CD14-positive monocyte (primary cell): ENCODE measurements at regions not wholly inside any gene's neighbourhood (a gene's known extent, or its start where the extent isn't known, plus 50 kb on each side); places are given as distances from the start of the nearest gene placed in this dataset.

Source experiments
- DNase-seq, 3 donors: peaks; one replicate each; pipeline ENCODE4 v3.0.0-alpha.2; 2011 to 2022
- H2AFZ ChIP-seq: 2 replicates; pipeline ENCODE4 v1.6.0; 2012; ENCODE audit warnings: mild to moderate bottlenecking, low read depth, low read length, inconsistent platforms; ENCODE audit not compliant: insufficient read depth, poor library complexity, severe bottlenecking
- H3K27ac ChIP-seq, 2 donors: 1 replicate in 1 of 2; 2 replicates in 1 of 2; pipeline ENCODE4 v1.5.1; 2012 to 2013; ENCODE audit warnings: low read length in 2 of 2, control low read depth in 1 of 2, inconsistent platforms in 1 of 2, low read depth in 1 of 2, mild to moderate bottlenecking in 1 of 2
- H3K27me3 ChIP-seq, 2 donors: one replicate each; pipeline versions ENCODE4 v1.6.0 to v1.6.1; 2011 to 2013; ENCODE audit warnings: low read length in 2 of 2; ENCODE audit not compliant: control insufficient read depth in 2 of 2, insufficient read depth in 2 of 2
- H3K36me3 ChIP-seq, 2 donors: replicated peaks in 1 of 2; 1 replicate in 1 of 2; 2 replicates in 1 of 2; pipeline versions ENCODE4 v1.5.1 to v1.6.1; 2012 to 2013; ENCODE audit warnings: low read length in 2 of 2, control low read depth in 1 of 2, inconsistent platforms in 1 of 2, mild to moderate bottlenecking in 1 of 2; ENCODE audit not compliant: insufficient read depth in 2 of 2, control insufficient read depth in 1 of 2
- H3K4me1 ChIP-seq, 2 donors: 1 replicate in 1 of 2; 2 replicates in 1 of 2; pipeline versions ENCODE4 v1.5.1 to v1.6.1; 2012 to 2013; ENCODE audit warnings: low read length in 2 of 2, control low read depth in 1 of 2, inconsistent platforms in 1 of 2, mild to moderate bottlenecking in 1 of 2, moderate library complexity in 1 of 2; ENCODE audit not compliant: insufficient read depth in 2 of 2, control insufficient read depth in 1 of 2
- H3K4me2 ChIP-seq: replicated peaks from 2 replicates; pipeline ENCODE3; 2012; ENCODE audit warnings: low read length, moderate library complexity, mild to moderate bottlenecking; ENCODE audit not compliant: poor library complexity, severe bottlenecking; ENCODE audit errors: extremely low read depth
- H3K4me3 ChIP-seq, 3 experiments: fragments of 200-600 bp in 1 of 3; sonication (generic) in 1 of 3; replicated peaks in 1 of 3; 1 replicate in 2 of 3; 2 replicates in 1 of 3; pipeline ENCODE4 v1.5.1; 2011 to 2013; ENCODE audit warnings: low read length in 3 of 3, mild to moderate bottlenecking in 3 of 3, control low read depth in 2 of 3, low read depth in 2 of 3, inconsistent platforms in 1 of 3, moderate library complexity in 1 of 3
- H3K79me2 ChIP-seq: 2 replicates; pipeline ENCODE4 v1.6.0; 2012; ENCODE audit warnings: mild to moderate bottlenecking, control low read depth, inconsistent platforms, low read length, moderate library complexity; ENCODE audit not compliant: insufficient read depth
- H3K9ac ChIP-seq: 2 replicates; pipeline ENCODE4 v1.6.0; 2017; ENCODE audit warnings: low read length, mild to moderate bottlenecking; ENCODE audit not compliant: insufficient read depth, poor library complexity, severe bottlenecking
- H3K9me3 ChIP-seq, 2 donors: replicated peaks in 1 of 2; 1 replicate in 1 of 2; 2 replicates in 1 of 2; pipeline versions ENCODE4 v1.5.1 to v1.6.1; 2012 to 2013; ENCODE audit warnings: low read length in 2 of 2, control low read depth in 1 of 2; ENCODE audit not compliant: control insufficient read depth in 1 of 2, insufficient read depth in 1 of 2
- H4K20me1 ChIP-seq: 2 replicates; pipeline ENCODE4 v1.6.0; 2012; ENCODE audit warnings: mild to moderate bottlenecking, low read length, control low read depth, moderate library complexity; ENCODE audit not compliant: insufficient read depth
- H3K27ac Mint-ChIP-seq, 7 donors: one replicate each; pipeline ENCODE4 v1.8.0; 2020; ENCODE audit warnings: mild to moderate bottlenecking in 7 of 7, mixed read lengths in 7 of 7, moderate library complexity in 6 of 7, inconsistent platforms in 2 of 7
- H3K27me3 Mint-ChIP-seq, 3 donors: one replicate each; pipeline ENCODE4 v1.8.0; 2021 to 2022; ENCODE audit warnings: low read depth in 3 of 3, mild to moderate bottlenecking in 3 of 3, mixed read lengths in 3 of 3, moderate library complexity in 3 of 3, inconsistent platforms in 1 of 3
- H3K36me3 Mint-ChIP-seq, 2 donors: one replicate each; pipeline ENCODE4 v1.8.0; 2020; ENCODE audit warnings: mixed read lengths in 2 of 2, inconsistent platforms in 1 of 2, mild to moderate bottlenecking in 1 of 2
- H3K4me1 Mint-ChIP-seq: one replicate; pipeline ENCODE4 v1.8.0; 2020; ENCODE audit warnings: mild to moderate bottlenecking, mixed read lengths
- H3K4me3 Mint-ChIP-seq, 2 donors: one replicate each; pipeline ENCODE4 v1.8.0; 2020; ENCODE audit warnings: mild to moderate bottlenecking in 2 of 2, mixed read lengths in 2 of 2, moderate library complexity in 1 of 2
- H3K9me3 Mint-ChIP-seq, 7 donors: one replicate each; pipeline ENCODE4 v1.8.0; 2020 to 2022; ENCODE audit warnings: mixed read lengths in 7 of 7, mild to moderate bottlenecking in 6 of 7, moderate library complexity in 6 of 7, inconsistent platforms in 2 of 7
- WGBS: methylation state at CpG from one replicate; pipeline ENCODE4 v1.1.5; 2013; ENCODE audit warnings: missing lambda C conversion rate; ENCODE audit not compliant: insufficient coverage; 5-methylcytosine and 5-hydroxymethylcytosine counted together
- intact Hi-C, 2 donors: fragments of 100-400 bp; cut with micrococcal nuclease; formaldehyde crosslinking; loops; one replicate each; pipeline versions ENCODE4 v1.15.0 to v1.15.1; 2023
- TF ChIP-seq, protein P1 (sequence below): fragments of 200-600 bp; IDR thresholded peaks from one replicate; pipeline ENCODE4 v1.8.0; 2022; ENCODE audit warnings: antibody characterized with exemption, mild to moderate bottlenecking

DNA sequence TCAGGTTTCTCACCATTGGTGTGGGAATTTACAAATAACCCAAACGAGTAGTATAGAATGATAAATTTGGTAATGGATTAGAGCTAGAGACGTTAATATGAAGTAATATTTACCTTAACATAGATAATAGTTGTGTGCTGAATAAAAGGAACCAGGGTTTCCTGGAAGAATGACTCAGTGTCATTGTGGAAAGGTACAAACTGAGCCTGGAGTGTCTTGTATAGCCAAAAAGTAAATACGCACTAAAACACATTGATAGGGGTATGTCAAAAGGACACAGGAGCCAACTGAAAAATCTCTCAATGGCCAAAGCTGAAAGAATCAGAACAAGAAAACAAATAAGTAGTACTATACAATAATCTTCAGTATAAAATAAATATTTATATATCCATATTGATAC is 363.5 kb downstream of the SLCO4C1 start:
- H3K36me3 Mint-ChIP-seq: no peaks in the 10 kb centered on the region
- no CpG with 5 or more reads among the region's 3 CpGs for WGBS
- H3K9me3 Mint-ChIP-seq: no peaks in the 10 kb centered on the region
- H2AFZ ChIP-seq: no peak overlapping the region
- TF ChIP-seq, protein P1, sequence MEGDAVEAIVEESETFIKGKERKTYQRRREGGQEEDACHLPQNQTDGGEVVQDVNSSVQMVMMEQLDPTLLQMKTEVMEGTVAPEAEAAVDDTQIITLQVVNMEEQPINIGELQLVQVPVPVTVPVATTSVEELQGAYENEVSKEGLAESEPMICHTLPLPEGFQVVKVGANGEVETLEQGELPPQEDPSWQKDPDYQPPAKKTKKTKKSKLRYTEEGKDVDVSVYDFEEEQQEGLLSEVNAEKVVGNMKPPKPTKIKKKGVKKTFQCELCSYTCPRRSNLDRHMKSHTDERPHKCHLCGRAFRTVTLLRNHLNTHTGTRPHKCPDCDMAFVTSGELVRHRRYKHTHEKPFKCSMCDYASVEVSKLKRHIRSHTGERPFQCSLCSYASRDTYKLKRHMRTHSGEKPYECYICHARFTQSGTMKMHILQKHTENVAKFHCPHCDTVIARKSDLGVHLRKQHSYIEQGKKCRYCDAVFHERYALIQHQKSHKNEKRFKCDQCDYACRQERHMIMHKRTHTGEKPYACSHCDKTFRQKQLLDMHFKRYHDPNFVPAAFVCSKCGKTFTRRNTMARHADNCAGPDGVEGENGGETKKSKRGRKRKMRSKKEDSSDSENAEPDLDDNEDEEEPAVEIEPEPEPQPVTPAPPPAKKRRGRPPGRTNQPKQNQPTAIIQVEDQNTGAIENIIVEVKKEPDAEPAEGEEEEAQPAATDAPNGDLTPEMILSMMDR: no peak
- no peak overlapping the region for H3K9ac ChIP-seq
- H3K4me3 ChIP-seq: no peak overlapping the region
- no peaks in the 10 kb centered on the region for H4K20me1 ChIP-seq
- no peaks in the 10 kb centered on the region for H3K79me2 ChIP-seq
- H3K4me2 ChIP-seq: no peak overlapping the region
- no peak for DNase-seq
- intact Hi-C loops: no loop called here
- H3K27me3 Mint-ChIP-seq: peaks cover 0 to 3% (median 0%) of the 10 kb centered on the region in 3 donors
- no peaks in the 10 kb centered on the region for H3K27me3 ChIP-seq
- no peaks in the 10 kb centered on the region for H3K4me1 ChIP-seq
- no peaks in the 10 kb centered on the region for H3K36me3 ChIP-seq
- no peaks in the 10 kb centered on the region for H3K9me3 ChIP-seq
- no peak overlapping the region for H3K4me3 Mint-ChIP-seq
- H3K27ac Mint-ChIP-seq: no peak overlapping the region
- H3K27ac ChIP-seq: no peak overlapping the region
- H3K4me1 Mint-ChIP-seq: no peaks in the 10 kb centered on the region

GRCh38 chr5:101929628-101930027 is 366.5 kb downstream of the SLCO4C1 start:
- no peak overlapping the region for H2AFZ ChIP-seq
- H3K4me3 Mint-ChIP-seq: no peak overlapping the region
- H3K27me3 Mint-ChIP-seq: no peaks in the 10 kb centered on the region
- H4K20me1 ChIP-seq: no peaks in the 10 kb centered on the region
- H3K27ac Mint-ChIP-seq: no peak overlapping the region
- H3K4me1 ChIP-seq: no peaks in the 10 kb centered on the region
- TF ChIP-seq, protein P1: no peak
- DNase-seq: no peak
- no peaks in the 10 kb centered on the region for H3K79me2 ChIP-seq
- no peak overlapping the region for H3K4me2 ChIP-seq
- no peaks in the 10 kb centered on the region for H3K27me3 ChIP-seq
- no peaks in the 10 kb centered on the region for H3K9me3 ChIP-seq
- H3K4me3 ChIP-seq: no peak overlapping the region
- H3K27ac ChIP-seq: no peak overlapping the region
- intact Hi-C loops: no loop called here
- H3K36me3 ChIP-seq: no peaks in the 10 kb centered on the region
- no peaks in the 10 kb centered on the region for H3K9me3 Mint-ChIP-seq
- no peaks in the 10 kb centered on the region for H3K4me1 Mint-ChIP-seq
- no peak overlapping the region for H3K9ac ChIP-seq
- no peaks in the 10 kb centered on the region for H3K36me3 Mint-ChIP-seq
